Esophagus squamous epithelium (tissue), 5 donors: ENCODE measurements at regions not wholly inside any gene's neighbourhood (a gene's known extent, or its start where the extent isn't known, plus 50 kb on each side); places are given as distances from the start of the nearest gene placed in this dataset.

ENCODE experiments used
- DNase-seq: peaks from one replicate; lab custom pipeline; 2025; lab: John Stamatoyannopoulos, UW
- H3K27ac ChIP-seq, 4 donors: fragments of 200-600 bp; sonication (generic); one replicate each; pipeline ENCODE4 v1.5.1; 2016 to 2019; ENCODE audit warnings: mild to moderate bottlenecking in 1 of 4
- H3K27me3 ChIP-seq, 4 donors: fragments of 200-600 bp; sonication (generic); 1 replicate in 3 of 4; 2 replicates in 1 of 4; pipeline versions ENCODE4 v1.5.1 to v1.6.0; 2017 to 2021; ENCODE audit warnings: antibody characterized with exemption in 1 of 4
- H3K36me3 ChIP-seq, 3 donors: fragments of 200-600 bp; sonication (generic); one replicate each; pipeline ENCODE4 v1.5.1; 2016 to 2019
- H3K4me1 ChIP-seq, 3 donors: fragments of 200-600 bp; sonication (generic); one replicate each; pipeline ENCODE4 v1.5.1; 2017 to 2019
- H3K4me3 ChIP-seq, 4 donors: fragments of 200-600 bp; sonication (generic); 1 replicate in 3 of 4; 2 replicates in 1 of 4; pipeline ENCODE4 v1.5.1; 2016 to 2019; ENCODE audit warnings: mild to moderate bottlenecking in 2 of 4, moderate library complexity in 1 of 4
- H3K9me3 ChIP-seq, 3 donors: fragments of 200-600 bp; sonication (generic); one replicate each; pipeline ENCODE4 v1.5.1; 2016 to 2019
- CTCF ChIP-seq, 6 experiments: fragments of 450-650 bp in 4 of 6; fragments of 200-600 bp in 2 of 6; sonication (generic) in 2 of 6; IDR thresholded peaks; one replicate each; pipeline ENCODE4 v1.5.1; 2016 to 2019; ENCODE audit warnings: antibody characterized with exemption in 6 of 6, mild to moderate bottlenecking in 4 of 6, moderate library complexity in 4 of 6
- POLR2A ChIP-seq, 4 donors: fragments of 450-650 bp; IDR thresholded peaks; one replicate each; pipeline ENCODE4 v1.6.1; 2017; ENCODE audit warnings: antibody characterized with exemption in 4 of 4, mild to moderate bottlenecking in 4 of 4, moderate library complexity in 3 of 4
- WGBS, 2 donors: methylation state at CpG; one replicate each; pipeline ENCODE4 v1.1.5; 2018; 5-methylcytosine and 5-hydroxymethylcytosine counted together
- intact Hi-C: fragments of 100-400 bp; cut with DNase I; formaldehyde crosslinking; loops from one replicate; pipeline ENCODE4 v1.15.0; 2022
- donor health status: DM: yes; HTN: yes; CAD: no.

- no peak for DNase-seq
- H3K9me3 ChIP-seq = no peaks in the 10 kb centered on the region
- TF ChIP-seq CTCF (IDR thresholded peaks at IDR 0.05) (no peak), POLR2A (IDR thresholded peaks at IDR 0.05) (no peak)
- H3K36me3 ChIP-seq = no peaks in the 10 kb centered on the region
- no peak overlapping the region for H3K4me3 ChIP-seq
- H3K27me3 ChIP-seq = peaks cover 0 to 20% (median 0%) of the 10 kb centered on the region in 4 donors
- H3K27ac ChIP-seq = no peak overlapping the region
- 63 to 80% methylated on average over 4 of the region's 4 CpGs for WGBS, 2 donors
- intact Hi-C loops = no loop called here
- H3K4me1 ChIP-seq = no peaks in the 10 kb centered on the region
Measured at GRCh38 chr16:87165151-87165550, 152.0 kb downstream of the C16orf95 start.

- DNase-seq = no peak
- Histone ChIP-seq H3K36me3 (no peaks in the 10 kb centered on the region), H3K4me3 (no peak overlapping the region), H3K9me3 (no peaks in the 10 kb centered on the region), H3K4me1 (no peaks in the 10 kb centered on the region), H3K27me3 (peaks cover 0 to 13% (median 0%) of the 10 kb centered on the region in 4 donors), H3K27ac (no peak overlapping the region)
- TF ChIP-seq CTCF (IDR thresholded peaks at IDR 0.05) (no peak), POLR2A (IDR thresholded peaks at IDR 0.05) (no peak)
- intact Hi-C loops = no loop called here
- WGBS, 2 donors = 60 to 67% methylated on average over 9 of the region's 9 CpGs
Measured at GRCh38 chr16:87165885-87166284, 151.3 kb downstream of the C16orf95 start.

- intact Hi-C loops = no loop called here
- WGBS, 2 donors = 66 to 83% methylated on average over 9 of the region's 9 CpGs
- DNase-seq = no peak
Measured at GRCh38 chr16:87166321-87166720, 150.9 kb downstream of the C16orf95 start.

GRCh38 chr16:87166934-87167333, 150.3 kb downstream of the C16orf95 start:
- WGBS, 2 donors = 91% methylated on average over 1 of the region's 1 CpG; no CpG with 5 or more reads in 1 of the 2 donors
- Histone ChIP-seq H3K27me3 (peaks cover 0 to 4% (median 0%) of the 10 kb centered on the region in 4 donors), H3K4me3 (no peak overlapping the region)

More at GRCh38 chr16:87166321-87166720, 150.9 kb downstream of the C16orf95 start:
- Histone ChIP-seq H3K9me3 (no peaks in the 10 kb centered on the region), H3K27me3 (peaks cover 0 to 9% (median 0%) of the 10 kb centered on the region in 4 donors), H3K27ac (no peak overlapping the region), H3K4me1 (no peaks in the 10 kb centered on the region), H3K4me3 (no peak overlapping the region), H3K36me3 (no peaks in the 10 kb centered on the region)
- no peak for TF ChIP-seq CTCF (IDR thresholded peaks at IDR 0.05)
- no peak for TF ChIP-seq POLR2A (IDR thresholded peaks at IDR 0.05)

GRCh38 chr16:87169509-87169995, 147.6 kb downstream of the C16orf95 start:
- no peak for TF ChIP-seq CTCF (IDR thresholded peaks at IDR 0.05)
- Histone ChIP-seq H3K4me1 (no peaks in the 10 kb centered on the region), H3K36me3 (no peaks in the 10 kb centered on the region), H3K4me3 (no peak overlapping the region), H3K27me3 (peaks cover 0 to 4% (median 0%) of the 10 kb centered on the region in 4 donors), H3K27ac (no peak overlapping the region), H3K9me3 (no peaks in the 10 kb centered on the region)
- intact Hi-C loops = no loop called here
- 72 to 74% methylated on average over 13 to 14 of the region's 14 CpGs for WGBS, 2 donors
- no peak for DNase-seq

More at GRCh38 chr16:87166934-87167333, 150.3 kb downstream of the C16orf95 start:
- intact Hi-C loops = no loop called here
- TF ChIP-seq CTCF (IDR thresholded peaks at IDR 0.05) (no peak), POLR2A (IDR thresholded peaks at IDR 0.05) (no peak)
- no peak overlapping the region for H3K27ac ChIP-seq
- H3K9me3 ChIP-seq = no peaks in the 10 kb centered on the region
- H3K36me3 ChIP-seq = no peaks in the 10 kb centered on the region
- no peak for DNase-seq
- H3K4me1 ChIP-seq = no peaks in the 10 kb centered on the region
